ENCODE measurements at regions not wholly inside any gene's neighbourhood (a gene's known extent, or its start where the extent isn't known, plus 50 kb on each side); places are given as distances from the start of the nearest gene placed in this dataset.

DNA sequence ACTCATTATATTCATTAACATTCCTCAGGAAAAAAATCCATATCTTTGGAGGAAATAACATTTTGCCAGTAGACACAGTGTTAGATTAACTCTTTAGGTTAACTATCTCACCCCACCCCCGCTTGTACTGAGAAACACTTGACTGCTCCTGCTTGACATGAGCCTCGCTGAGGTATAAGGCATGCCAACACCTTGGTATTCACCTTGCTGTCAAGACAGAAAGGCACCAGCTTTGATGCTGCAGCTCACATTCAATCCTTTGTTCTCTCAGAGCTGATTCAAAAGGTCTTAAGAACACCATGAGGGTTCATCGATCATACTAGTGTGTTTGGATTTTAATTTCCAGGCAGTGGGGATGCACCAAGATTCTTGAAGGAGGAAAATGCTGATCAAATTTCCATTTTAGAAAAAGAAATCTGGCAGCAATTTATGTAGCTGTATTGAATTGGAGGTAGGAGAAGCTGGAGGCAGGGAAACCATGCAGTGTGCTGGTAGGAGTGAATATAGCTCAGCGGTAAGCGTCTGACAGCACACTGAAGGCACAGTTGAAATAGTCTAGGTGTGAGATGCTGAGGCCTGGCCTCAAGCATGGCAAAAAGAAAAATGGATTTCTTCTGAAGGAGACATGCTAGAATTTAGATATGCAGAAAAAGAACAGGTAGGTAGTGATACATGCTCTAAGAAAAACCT, 108.0 kb upstream of the ST6GALNAC5 start:
- no peaks in the 10 kb centered on the region for H3K36me3 Mint-ChIP-seq
- Histone ChIP-seq H3K79me2 (ENCODE audit: low read depth) (no peaks in the 10 kb centered on the region), H3K36me3 (no peaks in the 10 kb centered on the region), H3K27me3 (no peaks in the 10 kb centered on the region), H3K9me3 (ENCODE audit: low read depth) (no peaks in the 10 kb centered on the region), H3K9ac (no peak overlapping the region), H3K4me3 (no peak overlapping the region), H3K4me1 (no peaks in the 10 kb centered on the region), H2AFZ (replicated peaks) (no peak overlapping the region), H4K20me1 (ENCODE audit: low read depth) (no peaks in the 10 kb centered on the region), H3F3A (ENCODE audit: low read depth) (no peaks in the 10 kb centered on the region), H3K27ac (no peak overlapping the region), H3K4me2 (no peak overlapping the region)
- no peak for DNase-seq (ENCODE audit: low spot score)
- no peak overlapping the region for H3K4me3 Mint-ChIP-seq
- H3K27me3 Mint-ChIP-seq (ENCODE audit: insufficient read depth, low read depth): peaks cover 2% of the 10 kb centered on the region
- no peaks in the 10 kb centered on the region for H3K9me3 Mint-ChIP-seq
- no peak for TF ChIP-seq EZH2 (IDR thresholded peaks at IDR 0.05)
- TF ChIP-seq EZH2phosphoT487 (IDR thresholded peaks at IDR 0.05): no peak
- TF ChIP-seq, protein P1, sequence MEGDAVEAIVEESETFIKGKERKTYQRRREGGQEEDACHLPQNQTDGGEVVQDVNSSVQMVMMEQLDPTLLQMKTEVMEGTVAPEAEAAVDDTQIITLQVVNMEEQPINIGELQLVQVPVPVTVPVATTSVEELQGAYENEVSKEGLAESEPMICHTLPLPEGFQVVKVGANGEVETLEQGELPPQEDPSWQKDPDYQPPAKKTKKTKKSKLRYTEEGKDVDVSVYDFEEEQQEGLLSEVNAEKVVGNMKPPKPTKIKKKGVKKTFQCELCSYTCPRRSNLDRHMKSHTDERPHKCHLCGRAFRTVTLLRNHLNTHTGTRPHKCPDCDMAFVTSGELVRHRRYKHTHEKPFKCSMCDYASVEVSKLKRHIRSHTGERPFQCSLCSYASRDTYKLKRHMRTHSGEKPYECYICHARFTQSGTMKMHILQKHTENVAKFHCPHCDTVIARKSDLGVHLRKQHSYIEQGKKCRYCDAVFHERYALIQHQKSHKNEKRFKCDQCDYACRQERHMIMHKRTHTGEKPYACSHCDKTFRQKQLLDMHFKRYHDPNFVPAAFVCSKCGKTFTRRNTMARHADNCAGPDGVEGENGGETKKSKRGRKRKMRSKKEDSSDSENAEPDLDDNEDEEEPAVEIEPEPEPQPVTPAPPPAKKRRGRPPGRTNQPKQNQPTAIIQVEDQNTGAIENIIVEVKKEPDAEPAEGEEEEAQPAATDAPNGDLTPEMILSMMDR (IDR thresholded peaks at IDR 0.05): no peak
- peaks cover under 1% of the 10 kb centered on the region for H3K4me1 Mint-ChIP-seq
- H3K27ac Mint-ChIP-seq: no peak overlapping the region

DNA sequence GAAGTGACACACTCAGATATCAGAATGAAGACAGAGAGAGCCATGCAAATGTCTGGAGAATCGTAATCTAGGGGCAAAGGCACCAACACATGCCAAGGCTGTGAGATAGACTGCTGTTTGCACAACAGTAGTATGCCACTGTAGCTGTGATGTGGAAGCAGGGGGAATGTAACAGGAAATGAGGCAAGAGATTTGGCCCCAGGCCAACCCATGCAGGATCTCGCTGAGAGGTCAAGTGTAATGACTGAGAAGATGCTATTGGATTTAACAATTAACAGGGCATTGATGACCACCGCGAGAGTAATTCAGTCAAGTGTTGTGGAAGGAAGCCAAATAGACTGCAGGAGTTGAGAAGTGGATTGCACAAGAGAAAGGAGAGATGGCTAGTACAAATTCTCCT, 107.3 kb upstream of the ST6GALNAC5 start:
- Histone ChIP-seq H3K4me3 (no peak overlapping the region), H3K9ac (no peak overlapping the region), H3K9me3 (ENCODE audit: low read depth) (no peaks in the 10 kb centered on the region), H3K4me2 (no peak overlapping the region), H3K36me3 (no peaks in the 10 kb centered on the region), H4K20me1 (ENCODE audit: low read depth) (no peaks in the 10 kb centered on the region), H3K79me2 (ENCODE audit: low read depth) (no peaks in the 10 kb centered on the region), H3F3A (ENCODE audit: low read depth) (no peaks in the 10 kb centered on the region), H3K4me1 (peaks cover 2% of the 10 kb centered on the region), H3K27ac (no peak overlapping the region), H3K27me3 (no peaks in the 10 kb centered on the region), H2AFZ (replicated peaks) (no peak overlapping the region)
- Mint-ChIP-seq H3K4me1 (peaks cover 7% of the 10 kb centered on the region), H3K36me3 (no peaks in the 10 kb centered on the region), H3K4me3 (no peak overlapping the region), H3K27me3 (ENCODE audit: insufficient read depth, low read depth) (peaks cover 2% of the 10 kb centered on the region), H3K9me3 (no peaks in the 10 kb centered on the region), H3K27ac (no peak overlapping the region)
- DNase-seq (ENCODE audit: low spot score): no peak
- no peak for TF ChIP-seq EZH2 (IDR thresholded peaks at IDR 0.05)
- TF ChIP-seq, protein P1 (IDR thresholded peaks at IDR 0.05): no peak
- TF ChIP-seq EZH2phosphoT487 (IDR thresholded peaks at IDR 0.05): no peak

DNA sequence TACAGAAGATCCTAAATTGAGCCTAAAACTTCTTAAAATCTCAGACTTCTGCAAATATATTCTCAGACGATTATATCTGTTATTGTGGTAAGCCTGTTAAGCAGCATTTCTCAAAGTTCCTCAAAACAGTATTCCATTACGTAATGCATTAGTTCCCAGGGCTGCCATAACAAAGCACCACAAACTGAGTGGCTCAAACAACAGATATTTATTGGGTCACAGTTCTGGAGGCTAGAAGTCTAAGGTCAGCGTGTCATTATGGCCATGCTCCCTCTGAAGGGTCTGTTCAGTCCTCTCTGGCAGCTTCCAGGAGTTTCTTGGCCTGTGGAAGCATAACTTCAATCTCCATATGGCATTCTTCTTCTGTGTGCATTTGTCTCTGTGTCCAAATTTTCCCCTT, 103.5 kb upstream of the ST6GALNAC5 start:
- Mint-ChIP-seq H3K27me3 (ENCODE audit: insufficient read depth, low read depth) (no peaks in the 10 kb centered on the region), H3K4me3 (no peak overlapping the region), H3K9me3 (peaks cover 2% of the 10 kb centered on the region), H3K4me1 (peaks cover 23% of the 10 kb centered on the region), H3K27ac (no peak overlapping the region), H3K36me3 (no peaks in the 10 kb centered on the region)
- TF ChIP-seq, protein P1 (IDR thresholded peaks at IDR 0.05): no peak
- TF ChIP-seq EZH2 (IDR thresholded peaks at IDR 0.05): no peak
- TF ChIP-seq EZH2phosphoT487 (IDR thresholded peaks at IDR 0.05): no peak
- no peaks in the 10 kb centered on the region for H3K9me3 ChIP-seq (ENCODE audit: low read depth)
- H2AFZ ChIP-seq (replicated peaks): no peak overlapping the region
- peaks cover 21% of the 10 kb centered on the region for H3K4me1 ChIP-seq
- no peaks in the 10 kb centered on the region for H3K79me2 ChIP-seq (ENCODE audit: low read depth)
- H3F3A ChIP-seq (ENCODE audit: low read depth): no peaks in the 10 kb centered on the region
- H3K4me3 ChIP-seq: no peak overlapping the region
- no peaks in the 10 kb centered on the region for H4K20me1 ChIP-seq (ENCODE audit: low read depth)
- H3K27ac ChIP-seq: no peak overlapping the region
- no peak for DNase-seq (ENCODE audit: low spot score)
- H3K27me3 ChIP-seq: no peaks in the 10 kb centered on the region
- no peak overlapping the region for H3K4me2 ChIP-seq
- no peaks in the 10 kb centered on the region for H3K36me3 ChIP-seq
- no peak overlapping the region for H3K9ac ChIP-seq
